ENCODE measurements at regions not wholly inside any gene's neighbourhood (a gene's known extent, or its start where the extent isn't known, plus 50 kb on each side); places are given as distances from the start of the nearest gene placed in this dataset.
A peak's percentile ranks its signal among the peaks of the same experiment; 100 is the strongest.

DNA sequence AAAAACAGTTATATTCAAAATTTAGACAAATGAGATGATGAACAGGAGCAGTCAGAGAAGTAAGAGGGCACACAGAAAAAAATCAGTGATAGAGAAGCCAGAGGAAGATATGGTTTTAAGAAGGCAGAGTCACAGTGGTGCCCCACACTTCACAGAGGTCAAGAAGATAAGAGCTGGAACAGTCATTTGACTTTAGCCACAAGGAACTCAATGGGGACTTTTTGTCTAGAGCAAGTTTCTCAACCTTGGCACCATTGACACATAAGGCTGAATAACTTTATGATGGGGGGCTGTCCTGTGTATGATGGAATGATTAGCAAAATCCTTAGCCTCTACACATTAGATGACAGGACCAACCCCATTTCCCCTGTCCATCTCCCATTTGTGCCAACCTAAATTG, 172.8 kb upstream of the PLEKHG7 start:
- no peak for DNase-seq

DNA sequence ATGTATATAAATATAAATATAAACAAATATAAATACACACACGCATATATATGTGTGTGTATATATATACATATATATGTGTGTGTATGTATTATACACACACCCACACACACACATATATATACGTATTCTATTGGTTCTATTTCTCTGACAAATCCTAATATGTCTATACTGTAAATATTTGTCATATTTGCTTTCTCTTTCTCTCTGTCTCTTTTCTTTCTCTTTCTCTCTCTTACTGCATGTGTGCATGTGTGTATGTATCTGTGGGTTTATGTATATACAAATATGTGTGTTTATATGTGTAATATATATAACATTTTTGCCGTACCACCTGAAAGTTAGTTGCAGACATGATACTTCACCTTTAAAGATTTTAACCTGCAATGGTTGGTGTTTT, 174.2 kb upstream of the PLEKHG7 start:
- DNase-seq = no peak

DNA sequence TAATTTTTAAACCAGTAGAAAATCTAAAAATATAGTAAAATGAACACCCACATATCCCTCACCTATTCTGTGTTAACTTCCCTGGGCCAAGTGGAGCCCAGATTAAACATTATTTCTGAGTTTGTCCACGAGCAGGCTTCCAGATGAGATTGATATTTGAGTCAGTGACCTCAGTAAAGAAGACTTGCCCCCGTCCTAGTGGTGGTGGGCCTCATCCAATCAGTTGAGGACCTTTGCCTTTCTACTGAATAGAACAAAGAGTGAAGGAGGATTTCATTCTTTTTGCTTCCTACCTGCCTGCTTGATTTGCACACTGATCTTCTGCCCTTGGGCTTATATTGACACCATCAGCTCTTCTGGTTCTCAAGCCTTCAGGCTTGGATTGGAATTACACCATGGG, 174.7 kb upstream of the PLEKHG7 start:
- DNase-seq = no peak

DNA sequence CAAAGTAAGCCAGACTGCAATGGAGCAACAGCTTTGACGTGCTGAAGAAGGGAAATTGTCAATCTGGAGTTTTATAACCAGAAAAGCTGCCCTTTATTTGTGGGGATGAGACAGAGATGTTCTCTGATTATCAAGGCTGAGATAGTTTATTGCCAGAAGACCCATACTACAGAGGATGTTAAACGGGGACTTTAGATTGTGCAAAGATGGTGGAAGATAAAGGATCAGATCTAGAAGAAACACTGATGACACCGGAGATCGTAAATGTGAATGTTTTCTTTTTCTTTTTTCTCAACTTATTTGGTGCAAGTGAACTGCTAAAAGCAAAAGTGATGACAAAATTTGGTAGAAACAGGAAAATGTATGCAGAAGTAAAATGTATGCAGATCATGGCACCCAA, 178.3 kb upstream of the PLEKHG7 start:
- DNase-seq = no peak

DNA sequence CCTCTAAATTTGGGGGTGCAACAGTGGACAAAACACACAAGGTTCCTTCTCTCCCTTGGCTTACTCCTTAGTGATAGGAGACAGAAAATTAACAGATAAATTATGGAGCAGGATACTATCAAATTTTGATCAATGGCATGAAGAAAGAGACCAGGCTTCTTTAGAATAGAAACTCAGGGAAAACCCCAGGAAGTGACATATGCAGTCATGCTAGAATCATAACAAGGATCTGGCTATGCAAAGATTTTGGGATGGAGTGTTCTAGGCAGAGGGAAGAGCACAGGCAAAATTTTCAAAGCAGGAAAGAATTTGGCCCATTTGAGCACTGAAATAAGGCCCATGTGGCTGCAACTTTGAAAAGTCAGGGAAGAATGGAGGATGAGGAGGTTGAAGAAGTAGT, 182.3 kb upstream of the PLEKHG7 start:
- no peak for DNase-seq

DNA sequence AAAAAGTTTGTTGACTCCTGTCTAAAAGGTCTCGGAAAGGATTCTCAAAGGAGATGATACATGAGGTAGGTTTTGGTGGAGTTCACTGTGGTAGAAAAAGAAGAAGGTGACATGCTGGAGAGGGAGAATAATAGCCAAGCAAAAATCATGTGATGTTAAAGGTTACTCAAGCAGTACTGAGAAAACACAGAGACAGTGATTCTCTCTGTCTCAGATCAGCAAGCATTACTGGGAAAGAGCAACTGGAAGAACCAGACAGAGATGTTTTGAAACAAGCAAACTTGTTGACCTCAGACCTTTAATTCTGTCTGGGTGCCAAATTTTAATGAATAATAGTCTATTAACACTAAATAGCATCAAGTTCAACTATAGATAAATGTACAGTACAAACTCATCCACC, 183.5 kb upstream of the PLEKHG7 start:
- no peak for DNase-seq

DNA sequence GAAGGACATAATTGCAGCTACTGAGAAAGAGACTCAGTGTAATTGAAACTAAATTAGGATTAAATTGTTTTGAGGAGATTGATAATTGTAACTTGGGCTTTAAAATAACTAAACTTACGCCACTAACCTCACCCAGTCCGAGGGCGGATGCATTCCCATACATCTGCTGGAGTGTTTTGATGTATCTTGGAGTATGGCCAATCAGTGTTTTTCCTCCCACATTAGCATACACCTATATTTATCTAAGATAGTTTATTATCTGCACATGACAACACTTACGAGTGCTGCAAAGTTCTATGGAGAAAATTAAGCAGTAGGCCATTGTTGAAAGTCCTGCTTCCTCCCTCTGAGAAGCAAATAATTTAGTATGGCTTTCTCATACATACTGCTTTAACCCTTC, 184.7 kb upstream of the PLEKHG7 start:
- DNase-seq = no peak

DNA sequence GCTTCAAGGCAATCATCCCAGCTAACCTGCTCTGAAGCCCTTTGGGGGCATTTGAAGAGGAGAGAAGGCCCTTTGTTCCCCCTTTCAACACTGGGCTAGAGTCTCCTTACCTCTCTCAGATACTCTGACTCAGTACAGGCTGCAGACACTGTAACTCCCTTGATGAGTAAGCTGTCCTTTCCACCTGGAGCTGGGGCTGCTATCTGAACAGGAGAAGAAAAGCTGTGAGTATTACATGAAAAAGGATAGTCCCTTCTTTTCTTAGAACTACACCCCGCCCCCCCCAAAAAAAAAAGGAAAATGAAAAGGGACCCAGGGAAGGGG, 186.6 kb upstream of the PLEKHG7 start:
- DNase-seq = no peak

DNA sequence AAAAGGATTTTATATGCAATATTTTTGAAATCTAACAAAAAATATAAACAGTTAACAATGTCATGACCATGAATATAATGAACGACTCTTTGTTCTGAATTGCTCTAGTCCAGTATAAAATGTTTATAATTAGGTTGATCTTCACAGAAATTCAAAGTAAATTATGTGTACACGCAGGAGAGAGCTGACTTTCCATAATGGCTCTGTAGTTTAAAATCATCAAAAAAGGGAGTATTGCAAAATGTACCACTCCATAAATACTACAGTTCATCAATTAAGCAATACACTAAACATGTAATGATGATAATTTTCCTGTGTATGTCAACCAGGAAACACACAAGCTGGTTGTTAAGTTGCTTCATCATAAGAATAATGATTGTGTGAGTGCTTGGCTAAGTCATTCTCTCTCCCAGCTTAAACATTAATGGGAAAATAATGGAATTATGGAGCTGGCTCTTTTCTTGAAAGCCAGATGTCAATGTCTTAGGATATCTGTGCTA, 189.5 kb upstream of the PLEKHG7 start:
- DNase-seq = no peak

DNA sequence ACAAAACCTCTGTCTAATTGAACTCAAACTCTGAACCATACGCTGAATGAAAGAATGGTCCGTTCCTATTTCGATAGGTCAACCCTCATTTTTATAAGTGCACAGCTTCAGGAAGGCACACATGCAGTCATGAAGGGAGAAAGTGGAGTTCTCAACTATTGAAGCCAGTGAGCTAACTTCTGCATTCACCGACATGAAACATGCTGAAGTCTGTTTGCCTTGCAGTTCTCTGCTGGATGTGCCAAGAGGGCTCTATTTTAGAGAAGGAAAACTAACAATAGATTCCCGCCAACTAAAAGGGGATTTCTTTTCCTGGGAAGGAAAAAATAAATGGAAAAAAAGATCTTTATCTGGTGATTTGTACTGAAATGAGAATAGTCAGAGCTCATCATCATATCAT, 191.0 kb upstream of the PLEKHG7 start:
- DNase-seq = no peak

DNA sequence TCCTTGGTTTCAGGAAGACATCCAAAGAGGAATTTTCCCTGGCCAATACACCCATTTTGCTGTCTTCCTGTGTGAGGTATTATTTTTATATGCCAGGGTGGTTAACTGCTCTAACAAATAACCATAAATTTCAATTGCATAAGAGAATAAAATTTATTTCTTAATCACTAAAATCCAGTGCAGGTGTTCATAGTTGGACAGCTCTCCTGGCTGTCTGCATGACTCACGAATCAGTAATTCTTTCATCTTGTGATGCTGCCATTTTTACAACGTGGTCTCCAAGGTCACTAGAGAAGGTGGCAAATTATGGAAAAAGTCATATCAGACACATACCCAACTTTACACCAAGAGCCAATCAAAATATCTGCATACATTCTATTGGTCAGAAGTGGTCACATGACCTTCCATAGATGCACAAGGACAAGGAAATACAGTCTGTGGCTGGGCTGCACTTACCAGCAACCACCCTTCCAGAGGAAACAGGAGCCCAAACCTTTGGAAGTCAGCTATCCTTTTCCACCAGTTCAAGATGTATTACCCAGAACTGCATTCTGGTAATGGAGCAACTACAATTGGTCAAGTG, 193.5 kb upstream of the PLEKHG7 start:
- no peak for DNase-seq

DNA sequence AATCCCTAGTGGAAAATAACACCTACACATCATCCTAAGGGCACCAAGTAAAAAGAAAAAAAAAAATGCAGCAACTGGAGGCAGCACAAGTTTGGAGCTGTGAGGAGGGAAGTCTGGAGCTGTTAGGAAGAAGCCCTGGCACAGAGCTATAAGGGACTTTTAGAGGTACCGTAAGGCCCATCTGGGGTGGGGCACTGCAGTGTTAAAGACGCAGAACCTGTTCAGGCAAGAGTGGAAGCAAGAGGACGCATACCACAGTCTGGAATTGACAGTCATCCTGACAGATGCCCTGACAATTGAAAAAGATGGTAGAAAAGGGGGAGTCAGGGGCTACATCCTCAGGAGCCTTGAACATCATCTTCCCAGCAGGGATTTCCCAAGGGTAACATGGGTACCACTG, 195.9 kb upstream of the PLEKHG7 start:
- DNase-seq = no peak

DNA sequence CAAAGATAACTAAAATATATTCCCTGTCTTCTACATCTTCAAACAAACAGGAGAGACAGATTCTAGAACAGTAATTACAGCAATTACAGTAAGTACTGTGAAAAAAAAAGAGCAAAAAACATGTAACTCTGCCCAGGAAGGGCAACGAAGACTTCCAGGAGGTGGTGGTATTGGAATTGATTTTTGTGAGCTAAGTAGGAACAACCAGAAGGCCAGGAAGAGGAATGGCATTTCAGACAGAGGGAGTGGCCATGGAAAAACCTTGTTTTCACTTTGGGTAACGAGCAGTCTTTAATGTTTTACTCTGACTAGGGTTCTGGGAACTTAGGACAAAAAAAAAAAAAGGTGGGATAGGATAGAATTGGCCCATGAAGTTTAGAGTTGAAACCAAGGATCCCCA, 196.3 kb upstream of the PLEKHG7 start:
- peak in 2 of 3 experiments; percentile 27 to 69 for DNase-seq

DNA sequence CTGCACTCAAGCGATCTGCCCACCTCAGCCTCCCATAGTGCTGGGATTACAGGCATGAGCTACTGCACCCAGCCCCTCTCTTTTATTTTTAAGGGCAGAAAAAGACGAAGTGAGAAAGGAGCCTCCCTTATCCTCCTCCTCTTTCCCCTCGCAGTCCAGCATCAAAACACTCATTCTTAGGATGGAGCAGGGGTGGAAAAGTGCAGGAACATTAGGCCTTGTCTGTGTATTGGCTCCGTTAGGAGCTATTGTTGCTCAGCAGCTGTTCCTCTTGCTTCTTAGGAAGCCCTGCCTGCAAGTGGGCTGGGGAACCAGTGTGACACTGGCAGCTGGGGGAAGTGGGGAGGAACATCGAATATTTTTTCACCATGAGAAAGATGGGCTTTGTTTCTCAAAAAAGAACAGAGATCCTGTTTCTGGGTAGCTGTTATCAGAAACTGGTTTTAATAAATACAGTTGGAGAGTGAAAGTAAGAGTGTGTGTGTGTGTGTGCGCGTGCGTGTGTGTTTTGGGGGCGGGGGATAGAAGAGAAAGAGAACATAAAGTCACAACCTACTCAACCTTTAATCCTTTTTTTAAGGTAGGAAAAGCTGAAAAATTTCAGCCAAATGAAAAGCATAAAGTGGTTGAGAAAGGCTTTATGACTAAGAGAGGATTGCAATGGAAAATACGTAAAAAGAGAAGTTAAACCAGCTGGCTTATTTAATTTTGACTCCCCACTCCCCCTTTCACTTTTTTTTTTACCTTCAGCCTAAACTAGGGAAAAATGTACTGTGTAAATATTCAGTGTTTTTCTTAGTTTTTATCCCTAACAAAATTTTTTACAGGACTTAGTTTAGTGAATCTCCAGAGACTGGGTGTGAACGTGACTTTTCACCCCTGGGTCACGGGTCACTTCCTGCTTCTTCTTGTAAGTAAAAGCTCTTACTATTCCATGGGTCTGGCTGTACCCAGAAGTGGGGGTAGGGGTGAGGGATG, 197.2 kb upstream of the PLEKHG7 start:
- peak in 1 of 3 experiments; percentile 37 for DNase-seq

DNA sequence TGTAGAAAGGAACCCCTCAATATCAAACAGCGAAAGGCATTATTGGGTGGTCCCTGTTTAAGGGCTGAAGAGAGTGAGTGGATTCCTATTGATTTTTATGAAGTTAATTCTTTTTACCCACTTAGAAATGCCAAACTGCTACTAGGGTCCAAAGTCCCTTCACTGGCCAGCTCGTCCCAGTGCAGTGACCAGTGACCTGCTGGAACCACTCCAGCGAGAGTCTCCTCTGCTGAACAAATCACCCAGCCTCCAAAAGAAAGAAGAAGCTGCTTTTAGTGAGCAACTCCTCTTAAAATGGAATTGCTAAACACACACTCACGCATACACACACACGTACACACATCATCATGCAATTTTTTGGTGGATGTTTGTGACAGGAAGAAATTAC, 198.2 kb upstream of the PLEKHG7 start:
- no peak for DNase-seq

DNA sequence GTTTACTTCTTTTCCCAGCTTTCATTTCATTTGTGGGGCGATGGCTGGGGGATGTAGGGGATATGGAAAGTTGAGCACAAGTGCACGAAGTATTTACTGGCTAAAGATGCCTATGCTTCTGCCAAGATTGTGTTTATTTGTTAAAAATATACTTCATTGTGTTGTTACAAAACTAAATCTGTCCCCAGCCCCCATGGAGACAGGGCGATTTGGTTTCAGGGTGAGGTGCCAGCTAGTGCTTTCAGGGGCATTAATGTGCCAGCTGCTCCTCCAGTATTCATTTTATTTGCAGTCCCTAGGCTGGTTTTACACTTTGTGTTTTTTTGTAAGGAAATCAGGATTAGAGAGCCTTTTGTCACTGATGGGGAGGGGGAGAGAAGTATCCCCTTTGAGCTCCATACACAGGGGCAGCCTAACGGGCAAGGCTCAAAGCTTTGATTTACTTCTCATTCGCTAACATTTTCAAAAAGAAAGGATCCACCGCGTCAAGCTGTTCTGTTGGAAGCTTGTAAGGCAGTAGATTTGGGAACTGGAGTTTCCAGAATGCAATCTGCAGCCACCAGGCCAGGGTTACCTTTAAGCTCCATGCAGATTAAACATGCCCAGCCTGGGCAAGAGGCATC, 198.7 kb upstream of the PLEKHG7 start:
- DNase-seq = peak in 2 of 3 experiments; percentile 46 to 76

DNA sequence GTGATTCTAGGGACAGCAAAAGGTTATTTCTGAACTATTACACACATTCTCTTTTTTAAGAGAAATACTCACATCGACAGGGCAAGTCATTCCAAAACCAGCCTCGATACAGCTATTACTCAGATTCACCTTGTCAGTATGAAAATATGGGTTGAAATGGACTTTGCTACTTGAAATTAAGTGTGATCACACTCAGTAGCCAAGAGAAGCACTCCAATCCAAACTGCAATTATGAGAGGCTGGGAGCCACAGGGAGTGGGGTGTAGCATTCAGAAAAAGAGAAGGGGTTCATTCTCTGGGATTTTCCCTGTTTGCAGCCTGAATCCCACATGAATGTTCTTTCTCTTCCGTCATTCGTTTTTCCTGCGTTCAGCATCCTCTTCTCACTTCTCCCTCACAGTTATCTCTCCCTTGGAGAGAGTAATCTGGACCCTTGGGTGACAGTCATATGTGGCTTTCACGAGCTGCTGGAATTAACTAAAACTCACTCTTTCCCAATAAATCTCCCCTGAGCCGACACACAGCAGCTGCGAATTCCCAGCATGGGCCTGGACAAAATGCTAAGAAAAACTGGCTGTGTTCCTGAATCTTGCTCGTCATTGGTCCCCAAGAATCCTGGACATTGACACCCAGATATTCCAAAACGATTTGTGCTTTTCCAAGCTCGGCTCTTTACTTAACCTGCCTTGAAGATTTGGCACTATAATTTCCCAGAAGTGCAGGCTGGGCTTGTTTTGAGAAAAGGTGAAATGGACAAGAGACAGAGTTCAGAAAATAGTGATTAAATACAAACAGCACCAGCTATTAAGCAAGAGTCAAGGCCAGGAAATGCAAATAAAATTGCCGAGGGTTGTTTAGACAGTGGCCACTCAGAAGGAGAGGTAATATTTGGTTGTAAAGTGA, 199.5 kb upstream of the PLEKHG7 start:
- peak in 2 of 3 experiments; percentile 57 to 76 for DNase-seq

DNA sequence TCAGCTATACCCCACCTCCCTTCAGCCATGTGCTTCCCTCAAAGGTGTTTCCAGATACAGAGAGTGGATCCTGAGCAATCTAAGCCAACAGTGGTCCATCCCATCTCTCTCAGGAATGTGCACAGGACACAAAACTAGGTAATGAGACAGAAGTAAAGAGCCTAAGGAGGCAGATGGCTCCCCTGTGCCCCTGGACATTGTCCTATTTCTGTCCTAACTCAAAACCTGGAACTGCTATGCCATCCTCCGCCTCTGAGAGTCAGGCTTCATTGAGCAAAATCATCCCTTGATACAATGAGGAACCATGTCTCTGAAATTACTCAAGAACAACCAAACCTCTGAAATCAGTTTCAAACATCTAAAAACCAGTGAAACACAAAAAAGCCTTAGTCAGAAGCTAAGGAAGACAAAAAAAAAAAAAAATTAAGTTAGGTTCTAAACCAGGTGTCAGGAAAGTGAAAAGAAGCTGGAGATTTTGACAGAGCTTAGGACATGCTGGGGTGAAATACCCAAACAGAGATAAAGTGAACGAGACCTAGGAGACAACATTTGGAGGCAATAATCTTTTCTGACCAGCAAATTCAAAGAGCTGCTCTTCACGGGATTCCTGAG, 200.3 kb upstream of the PLEKHG7 start:
- DNase-seq = peak in 1 of 3 experiments; percentile 45

DNA sequence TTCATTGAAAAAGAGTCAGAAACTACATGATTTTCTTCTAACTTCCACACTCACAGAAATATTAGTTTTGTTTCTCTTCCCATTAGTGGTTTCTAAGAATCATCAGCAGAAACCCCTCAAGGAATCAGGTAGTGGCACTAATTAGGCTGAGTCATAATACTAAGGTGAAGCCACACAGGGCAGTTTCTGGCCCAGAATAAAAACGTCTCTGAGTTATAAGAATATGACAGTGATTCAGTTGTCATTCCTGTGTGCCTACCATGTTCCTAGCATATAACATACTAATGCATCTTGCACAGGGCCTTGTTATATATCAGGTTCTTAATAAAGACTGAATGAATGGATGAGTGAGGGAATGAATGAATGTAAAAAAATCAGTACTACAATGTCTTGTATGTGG, 206.0 kb upstream of the PLEKHG7 start:
- no peak for DNase-seq

DNA sequence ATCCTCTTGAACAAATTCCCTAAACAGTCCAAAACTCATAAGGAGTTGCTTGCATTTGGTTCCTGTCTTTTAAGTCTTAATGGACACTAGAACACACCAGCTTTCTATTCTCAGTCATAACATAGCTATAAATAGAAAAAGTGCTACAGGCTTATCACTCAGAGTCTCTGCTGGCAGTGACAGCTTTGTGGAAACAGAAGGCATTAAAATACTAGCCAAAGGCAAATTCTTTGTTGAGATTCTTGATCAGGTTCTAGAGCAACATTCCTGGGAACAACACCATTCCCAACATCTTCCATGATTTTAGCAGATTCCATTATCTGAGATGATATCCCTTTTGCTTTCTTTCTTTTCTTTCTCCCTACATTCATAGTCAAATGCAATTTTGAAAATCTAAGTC, 207.7 kb upstream of the PLEKHG7 start:
- DNase-seq = no peak

DNA sequence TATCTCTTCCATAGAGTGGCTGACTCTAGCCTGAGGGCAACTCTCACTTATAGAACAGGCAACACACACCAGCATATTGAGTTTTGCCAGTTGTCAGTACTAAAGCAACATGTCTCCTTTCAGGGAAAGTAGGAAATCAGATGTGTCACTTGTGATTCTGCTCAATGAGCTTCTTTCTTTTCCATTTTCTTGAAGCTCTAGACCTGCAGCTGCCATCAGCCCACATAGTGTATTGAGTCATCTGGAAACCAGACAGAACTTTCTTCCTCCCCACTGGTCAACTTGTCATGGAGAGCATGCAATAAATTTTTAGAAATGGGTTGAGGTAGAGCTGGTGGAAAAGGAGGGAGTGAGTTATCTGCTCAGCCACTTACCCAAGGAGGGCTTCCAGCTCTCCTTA, 209.0 kb upstream of the PLEKHG7 start:
- DNase-seq = no peak

DNA sequence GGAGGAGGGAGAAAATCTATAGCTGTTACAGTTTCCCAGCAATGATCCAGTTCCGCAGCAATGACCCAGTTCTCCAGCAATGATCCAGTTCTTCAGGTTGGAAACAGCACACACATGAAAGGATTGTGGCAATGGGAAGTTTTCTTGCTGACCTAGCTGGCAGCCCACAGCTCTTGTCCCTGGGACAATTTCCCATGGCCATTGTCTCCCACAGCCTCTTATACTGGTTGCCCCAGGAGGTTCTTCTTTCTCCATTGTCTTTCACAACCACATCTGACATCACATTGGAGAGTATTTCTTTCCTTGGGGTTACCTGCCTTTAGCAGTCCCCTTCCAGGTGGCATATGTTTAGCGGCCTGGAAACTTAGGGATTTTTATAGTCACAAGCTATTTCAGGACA, 209.8 kb upstream of the PLEKHG7 start:
- no peak for DNase-seq
